GM23248 (cell line): ENCODE measurements at regions not wholly inside any gene's neighbourhood (a gene's known extent, or its start where the extent isn't known, plus 50 kb on each side); places are given as distances from the start of the nearest gene placed in this dataset.

Experiments
- DNase-seq: peaks from one replicate; pipeline ENCODE4 v3.0.0-alpha.2; 2015
- H2AFZ ChIP-seq: fragments of 200-600 bp; sonication (generic); 2 replicates; pipeline ENCODE4 v1.6.1; 2016; ENCODE audit warnings: antibody characterized with exemption
- H3F3A ChIP-seq: fragments of 200-600 bp; sonication (generic); 2 replicates; pipeline ENCODE4 v1.6.1; 2016; ENCODE audit warnings: mild to moderate bottlenecking, antibody characterized with exemption, mixed run types; ENCODE audit not compliant: insufficient read depth
- H3K27ac ChIP-seq: fragments of 200-600 bp; sonication (generic); 2 replicates; pipeline ENCODE4 v1.5.1; 2016; ENCODE audit warnings: mild to moderate bottlenecking
- H3K27me3 ChIP-seq: fragments of 200-600 bp; sonication (generic); replicated peaks from 2 replicates; pipeline ENCODE4 v1.6.1; 2016; ENCODE audit warnings: mild to moderate bottlenecking; ENCODE audit not compliant: insufficient read depth
- H3K36me3 ChIP-seq: fragments of 200-600 bp; sonication (generic); 2 replicates; pipeline ENCODE4 v1.6.1; 2016; ENCODE audit warnings: low read depth, mild to moderate bottlenecking
- H3K4me1 ChIP-seq: fragments of 200-600 bp; sonication (generic); 2 replicates; pipeline ENCODE4 v1.6.1; 2016; ENCODE audit warnings: mild to moderate bottlenecking; ENCODE audit not compliant: insufficient read depth
- H3K4me2 ChIP-seq: fragments of 200-600 bp; sonication (generic); one replicate; pipeline ENCODE4 v1.6.1; 2016; ENCODE audit warnings: mild to moderate bottlenecking; ENCODE audit not compliant: unreplicated experiment
- H3K4me3 ChIP-seq: fragments of 200-600 bp; sonication (generic); 2 replicates; pipeline ENCODE4 v1.5.1; 2016; ENCODE audit warnings: mild to moderate bottlenecking
- H3K79me2 ChIP-seq: fragments of 200-600 bp; sonication (generic); 2 replicates; pipeline ENCODE4 v1.6.1; 2016; ENCODE audit warnings: mild to moderate bottlenecking; ENCODE audit not compliant: insufficient read depth
- H3K9ac ChIP-seq: fragments of 200-600 bp; sonication (generic); 2 replicates; pipeline ENCODE4 v1.6.1; 2016; ENCODE audit warnings: mild to moderate bottlenecking
- H3K9me2 ChIP-seq: fragments of 200-600 bp; sonication (generic); 2 replicates; pipeline ENCODE4 v1.6.1; 2016; ENCODE audit warnings: mixed run types, mild to moderate bottlenecking, moderate library complexity; ENCODE audit not compliant: insufficient read depth
- H3K9me3 ChIP-seq: fragments of 200-600 bp; sonication (generic); one replicate; pipeline ENCODE4 v1.6.1; 2017; ENCODE audit warnings: low read depth
- H4K20me1 ChIP-seq: fragments of 200-600 bp; sonication (generic); 2 replicates; pipeline ENCODE4 v1.6.0; 2016; ENCODE audit not compliant: insufficient read depth
- EZH2 ChIP-seq: fragments of 200-600 bp; sonication (generic); IDR thresholded peaks from 2 replicates; pipeline ENCODE4 v1.6.1; 2018; ENCODE audit warnings: antibody characterized with exemption, mild to moderate bottlenecking; ENCODE audit not compliant: insufficient read depth, poor library complexity, severe bottlenecking
- EZH2phosphoT487 ChIP-seq: fragments of 200-600 bp; sonication (generic); IDR thresholded peaks from 2 replicates; pipeline ENCODE4 v1.6.1; 2018; ENCODE audit warnings: antibody characterized with exemption, moderate library complexity, mild to moderate bottlenecking, low read depth; ENCODE audit not compliant: insufficient read depth
- WGBS, 2 experiments: methylation state at CpG; one replicate each; pipeline ENCODE4 v1.1.6; 2015 to 2017; ENCODE audit warnings: low lambda C conversion rate in 2 of 2, low coverage in 1 of 2; ENCODE audit errors: missing lambda C conversion rate in 2 of 2; 5-methylcytosine and 5-hydroxymethylcytosine counted together
- in situ Hi-C: fragments of 300-500 bp; cut with MboI; formaldehyde crosslinking; loops from 2 replicates; pipeline ENCODE4 v1.15.0; 2020

DNA sequence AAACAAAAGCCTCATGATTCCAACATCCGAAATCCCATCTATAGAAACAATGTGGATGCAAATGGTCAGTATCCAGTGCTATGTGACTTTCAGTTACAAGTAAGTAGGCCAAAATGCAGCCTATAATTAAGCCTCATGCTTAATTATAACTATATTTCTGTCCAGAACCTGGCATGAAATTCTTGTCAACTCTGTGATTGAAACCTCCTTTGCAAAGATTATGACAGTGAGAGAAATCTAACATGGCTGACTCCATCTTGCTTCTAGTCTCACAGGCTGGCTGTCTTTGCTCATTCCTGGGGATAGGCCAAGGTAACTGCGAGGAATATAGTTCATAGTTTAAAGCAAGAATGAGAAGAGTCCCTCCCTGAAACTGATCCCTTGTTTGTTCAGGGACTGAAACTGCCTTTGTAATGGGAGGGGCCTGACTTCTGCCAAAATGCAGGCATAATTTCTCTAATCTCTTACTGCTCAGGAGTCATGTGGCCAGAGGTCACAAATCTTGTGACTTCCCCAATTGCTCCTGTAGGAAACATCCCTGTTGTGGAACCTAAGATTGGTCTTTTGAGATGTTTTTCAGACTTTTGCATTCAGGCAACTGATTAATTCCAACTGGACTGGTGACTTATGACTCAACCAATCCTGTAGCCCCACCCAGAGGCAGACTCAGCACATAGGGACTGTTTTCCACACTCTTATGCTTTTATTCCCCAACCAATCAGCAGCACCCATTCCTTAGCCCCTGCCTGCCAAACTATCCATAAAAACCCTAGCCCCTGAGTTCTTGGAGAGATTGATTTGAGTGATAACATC lies 84.5 kb upstream of the TLK1 start:
- in situ Hi-C loops, result no loop called here
- peak overlapping the region; percentile 99 for H3K27ac ChIP-seq
- H3K36me3 ChIP-seq, result no peaks in the 10 kb centered on the region
- no peak for TF ChIP-seq EZH2
- TF ChIP-seq EZH2phosphoT487, result no peak
- H3K79me2 ChIP-seq, result no peaks in the 10 kb centered on the region
- peak overlapping the region; percentile 53 for H3K4me2 ChIP-seq
- DNase-seq, result peak; percentile 80
- H3F3A ChIP-seq, result peaks cover 18% of the 10 kb centered on the region
- WGBS, 2 experiments, result 63 to 71% methylated on average over 2 of the region's 2 CpGs
- no peaks in the 10 kb centered on the region for H3K9me2 ChIP-seq
- H3K4me1 ChIP-seq, result peaks cover 13% of the 10 kb centered on the region
- H3K9ac ChIP-seq, result peak overlapping the region; percentile 84
- H3K4me3 ChIP-seq, result peak overlapping the region; percentile 19; the same call in 1 of the 2 replicates
- no peaks in the 10 kb centered on the region for H3K9me3 ChIP-seq
- no peaks in the 10 kb centered on the region for H3K27me3 ChIP-seq
- peak overlapping the region; percentile 56 for H2AFZ ChIP-seq
- H4K20me1 ChIP-seq, result no peaks in the 10 kb centered on the region

- TF ChIP-seq EZH2phosphoT487, result no peak
- no peak for TF ChIP-seq EZH2
- H4K20me1 ChIP-seq, result no peaks in the 10 kb centered on the region
- H3K27ac ChIP-seq, result peak overlapping the region; percentile 99
- H3K9ac ChIP-seq, result peak overlapping the region; percentile 84
- no peaks in the 10 kb centered on the region for H3K9me3 ChIP-seq
- DNase-seq, result peak; percentile 88
- in situ Hi-C loops, result no loop called here
- no peaks in the 10 kb centered on the region for H3K79me2 ChIP-seq
- H3K36me3 ChIP-seq, result no peaks in the 10 kb centered on the region
- no peaks in the 10 kb centered on the region for H3K9me2 ChIP-seq
- 0 out of 2 replicates have a peak overlapping the region, but pooled peaks have one; percentile 19 for H3K4me3 ChIP-seq
- peak overlapping the region; percentile 56 for H2AFZ ChIP-seq
- peaks cover 13% of the 10 kb centered on the region for H3K4me1 ChIP-seq
- no peaks in the 10 kb centered on the region for H3K27me3 ChIP-seq
- peak overlapping the region; percentile 53 for H3K4me2 ChIP-seq
- WGBS, 2 experiments, result 100% methylated on average over 1 of the region's 1 CpG
- peaks cover 18% of the 10 kb centered on the region for H3F3A ChIP-seq
These were observed 83.8 kb upstream of the TLK1 start for GRCh38 chr2:171244466-171244969.

DNA sequence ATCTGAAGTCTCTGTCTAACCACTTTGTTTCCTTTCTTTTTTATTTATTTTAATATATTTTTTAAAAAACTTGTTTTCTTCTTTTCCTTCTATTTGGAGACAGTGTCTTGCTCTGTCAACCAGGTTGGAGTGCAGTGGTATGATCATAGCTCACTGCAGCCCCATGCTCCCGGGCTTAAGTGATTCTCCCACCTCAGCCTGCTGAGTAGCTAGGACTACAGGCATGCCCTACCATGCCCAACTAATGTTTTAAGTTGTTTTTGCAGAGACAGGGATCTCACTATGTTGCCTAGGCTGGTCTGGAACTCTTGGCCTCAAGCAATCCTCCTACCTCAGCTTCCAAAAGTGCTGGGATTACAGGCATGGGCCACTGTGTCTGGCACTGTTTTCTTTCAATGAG lies 81.1 kb upstream of the TLK1 start:
- Histone ChIP-seq H3K9ac (no peak overlapping the region), H2AFZ (no peak overlapping the region), H3K9me3 (no peaks in the 10 kb centered on the region), H3K9me2 (no peaks in the 10 kb centered on the region), H3K4me2 (no peak overlapping the region), H3K4me1 (peaks cover 13% of the 10 kb centered on the region), H3F3A (peaks cover 18% of the 10 kb centered on the region), H4K20me1 (no peaks in the 10 kb centered on the region), H3K27ac (no peak overlapping the region), H3K27me3 (no peaks in the 10 kb centered on the region), H3K36me3 (no peaks in the 10 kb centered on the region), H3K4me3 (no peak overlapping the region), H3K79me2 (no peaks in the 10 kb centered on the region)
- in situ Hi-C loops, result no loop called here
- WGBS, 2 experiments, result 46 to 60% methylated on average over 1 of the region's 1 CpG
- DNase-seq, result no peak
- TF ChIP-seq EZH2 (no peak), EZH2phosphoT487 (no peak)

- Histone ChIP-seq H3K27ac (no peak overlapping the region), H4K20me1 (no peaks in the 10 kb centered on the region), H3K27me3 (peaks cover 6% of the 10 kb centered on the region; the same call in 1 of the 2 replicates), H3K4me1 (peaks cover 2% of the 10 kb centered on the region; the same call in 1 of the 2 replicates), H2AFZ (no peak overlapping the region), H3K36me3 (no peaks in the 10 kb centered on the region), H3K9ac (no peak overlapping the region), H3K79me2 (no peaks in the 10 kb centered on the region), H3F3A (no peaks in the 10 kb centered on the region), H3K4me2 (no peak overlapping the region), H3K9me2 (no peaks in the 10 kb centered on the region), H3K4me3 (no peak overlapping the region), H3K9me3 (no peaks in the 10 kb centered on the region)
- DNase-seq, result no peak
- no peak for TF ChIP-seq EZH2
- no peak for TF ChIP-seq EZH2phosphoT487
- WGBS, 2 experiments, result 73 to 79% methylated on average over 4 of the region's 4 CpGs
- in situ Hi-C loops, result no loop called here
These were observed 78.3 kb upstream of the TLK1 start for GRCh38 chr2:171238946-171239345.
